Amniotic epithelial cell (primary cell): ENCODE measurements at regions not wholly inside any gene's neighbourhood (a gene's known extent, or its start where the extent isn't known, plus 50 kb on each side); places are given as distances from the start of the nearest gene placed in this dataset.
"Not testable (repeated sequence)": the region's sequence is repeated elsewhere in the genome, so short reads cannot be mapped to it uniquely, and the experiment has no call there.

ENCODE experiments used
- DNase-seq: peaks from one replicate; pipeline ENCODE4 v3.0.0-alpha.2; 2010; ENCODE audit warnings: low read depth

DNA sequence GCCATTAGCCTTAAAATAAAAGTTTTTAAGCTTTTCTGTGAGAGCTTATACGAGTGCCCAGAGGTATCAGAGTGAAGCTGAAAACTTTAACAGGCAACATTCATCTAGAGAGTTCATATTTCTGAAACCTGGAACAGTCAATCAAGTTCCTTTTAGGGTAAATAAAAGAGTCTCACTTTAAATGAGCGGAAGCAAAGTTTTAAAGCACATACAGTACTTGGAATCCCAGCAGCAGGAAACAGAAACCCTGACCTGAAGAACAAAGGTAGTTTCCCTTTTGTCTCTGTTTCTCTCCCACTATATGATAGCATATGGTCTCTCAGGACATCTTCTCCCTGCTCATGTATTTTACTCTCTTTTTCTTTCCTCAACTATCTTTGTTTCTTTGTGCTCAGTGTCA is 153.0 kb downstream of the ASB9 start:
- no peak for DNase-seq

GRCh38 chrX:15114743-15115566 is 154.9 kb downstream of the ASB9 start:
- DNase-seq: no peak

GRCh38 chrX:15107367-15107988 is 162.4 kb downstream of the ASB9 start:
- no peak for DNase-seq

DNA sequence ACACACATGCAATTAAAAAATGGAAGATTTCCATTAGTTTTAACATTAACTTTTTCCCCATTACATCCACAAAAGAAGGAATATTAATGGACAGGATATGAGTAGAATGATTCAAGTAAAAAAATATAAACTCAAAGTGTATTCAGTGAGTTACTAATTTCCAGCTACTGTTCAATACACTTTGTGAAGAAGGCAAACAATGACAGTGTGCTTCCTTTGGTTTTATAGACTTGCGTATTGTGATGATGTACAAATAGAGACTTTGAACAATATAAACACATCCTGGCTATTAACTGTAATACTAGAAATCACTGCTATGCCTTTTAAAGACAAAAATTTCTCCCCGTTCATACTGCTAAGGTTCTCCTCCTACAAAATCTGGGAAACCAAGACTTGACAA is 171.4 kb downstream of the ASB9 start:
- DNase-seq: no peak

DNA sequence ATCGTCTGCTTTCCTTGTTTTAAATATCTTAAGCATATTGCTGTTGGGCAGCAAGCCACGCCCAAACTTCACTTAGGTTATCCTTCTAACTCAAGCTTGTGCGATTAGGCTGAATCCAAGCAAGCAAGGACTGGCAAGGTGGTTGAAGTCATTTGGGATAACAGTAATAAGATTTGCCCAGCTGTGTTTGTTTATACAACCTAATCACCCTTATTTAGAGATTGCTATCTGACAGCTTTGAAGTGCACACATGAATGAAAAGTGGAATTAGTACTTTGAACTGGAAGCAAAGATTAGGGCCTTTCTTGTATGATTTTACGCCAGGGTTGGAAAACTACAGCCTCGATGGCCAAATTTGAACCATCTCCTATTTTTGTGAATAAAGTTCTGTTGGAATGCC is 182.1 kb downstream of the ASB9 start:
- DNase-seq: no peak

DNA sequence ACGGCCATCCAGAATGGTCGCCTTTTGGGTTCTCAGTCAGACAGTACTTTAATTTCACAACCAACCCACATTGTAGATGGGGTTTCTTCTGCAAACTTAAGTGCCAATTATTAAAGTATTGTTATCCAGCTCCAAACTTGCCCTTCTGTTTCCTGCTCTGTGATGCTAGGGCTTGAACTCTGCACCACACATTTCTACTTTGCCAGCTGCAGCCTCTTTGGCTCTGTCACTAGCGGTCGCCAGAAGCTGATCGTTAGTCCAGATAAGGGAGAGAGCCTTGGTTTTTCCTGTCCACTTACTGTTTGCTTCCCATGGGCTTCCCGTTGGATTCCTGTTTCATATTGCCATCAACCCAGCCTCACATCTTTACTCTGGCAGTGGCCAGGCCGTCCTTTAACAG is 196.6 kb downstream of the ASB9 start:
- no peak for DNase-seq

DNA sequence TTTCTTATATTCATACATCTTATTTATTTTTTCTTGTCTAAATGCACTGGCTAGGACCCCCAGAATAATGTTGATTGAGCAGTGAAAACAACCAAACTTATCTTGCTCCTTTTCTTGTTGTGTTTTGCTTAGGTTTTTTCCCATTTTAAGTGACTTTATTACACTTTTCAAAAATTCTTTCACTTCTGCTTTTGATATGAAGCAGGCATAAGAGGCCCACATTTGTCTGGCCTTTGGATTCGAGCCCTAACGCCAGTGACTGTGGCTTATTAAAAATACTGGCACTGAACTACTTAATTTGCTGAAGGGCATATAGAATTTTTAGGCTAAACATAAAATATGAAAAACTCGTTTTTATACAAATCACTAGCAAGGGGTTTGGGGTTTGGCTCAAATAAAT is 197.0 kb downstream of the ASB9 start:
- no peak for DNase-seq

DNA sequence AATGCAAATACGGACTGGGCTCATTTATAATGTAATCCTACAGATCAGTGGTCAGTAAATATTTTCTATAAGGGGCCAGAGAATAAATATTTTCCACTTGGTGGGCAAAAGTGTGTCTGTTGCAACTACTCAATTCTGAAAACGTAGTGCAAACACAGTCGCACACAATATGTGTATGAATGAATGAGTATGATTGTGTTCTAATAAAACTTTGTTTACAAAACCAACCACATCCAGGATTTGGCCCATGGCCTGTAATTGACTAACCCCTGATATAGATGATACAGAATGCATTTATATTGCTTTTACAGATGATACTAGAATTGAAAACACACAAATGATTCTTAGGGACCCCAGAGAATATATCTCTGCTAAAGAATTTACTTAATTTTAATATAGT is 197.6 kb downstream of the ASB9 start:
- no peak for DNase-seq

- DNase-seq: no peak
These were observed 186.3 kb downstream of the MOSPD2 start for GRCh38 chrX:15059474-15059873.

DNA sequence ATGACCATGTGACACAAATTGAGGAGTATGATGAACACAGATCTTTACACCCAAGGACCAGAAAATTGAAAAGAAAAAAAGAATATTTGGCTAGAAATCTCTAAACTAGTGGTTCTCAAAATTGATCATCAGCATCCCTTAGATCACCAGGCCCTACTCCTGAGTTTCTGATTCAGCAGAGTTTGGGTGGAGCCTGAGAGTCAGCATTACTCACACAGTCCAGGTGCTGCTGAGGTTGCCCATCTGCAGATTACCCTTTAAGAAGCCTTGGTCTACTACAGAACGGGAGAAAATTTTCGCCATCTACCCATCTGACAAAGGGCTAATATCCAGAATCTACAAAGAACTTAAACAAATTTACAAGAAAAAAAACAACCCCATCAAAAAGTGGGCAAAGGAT is 182.8 kb downstream of the MOSPD2 start:
- DNase-seq: no peak

DNA sequence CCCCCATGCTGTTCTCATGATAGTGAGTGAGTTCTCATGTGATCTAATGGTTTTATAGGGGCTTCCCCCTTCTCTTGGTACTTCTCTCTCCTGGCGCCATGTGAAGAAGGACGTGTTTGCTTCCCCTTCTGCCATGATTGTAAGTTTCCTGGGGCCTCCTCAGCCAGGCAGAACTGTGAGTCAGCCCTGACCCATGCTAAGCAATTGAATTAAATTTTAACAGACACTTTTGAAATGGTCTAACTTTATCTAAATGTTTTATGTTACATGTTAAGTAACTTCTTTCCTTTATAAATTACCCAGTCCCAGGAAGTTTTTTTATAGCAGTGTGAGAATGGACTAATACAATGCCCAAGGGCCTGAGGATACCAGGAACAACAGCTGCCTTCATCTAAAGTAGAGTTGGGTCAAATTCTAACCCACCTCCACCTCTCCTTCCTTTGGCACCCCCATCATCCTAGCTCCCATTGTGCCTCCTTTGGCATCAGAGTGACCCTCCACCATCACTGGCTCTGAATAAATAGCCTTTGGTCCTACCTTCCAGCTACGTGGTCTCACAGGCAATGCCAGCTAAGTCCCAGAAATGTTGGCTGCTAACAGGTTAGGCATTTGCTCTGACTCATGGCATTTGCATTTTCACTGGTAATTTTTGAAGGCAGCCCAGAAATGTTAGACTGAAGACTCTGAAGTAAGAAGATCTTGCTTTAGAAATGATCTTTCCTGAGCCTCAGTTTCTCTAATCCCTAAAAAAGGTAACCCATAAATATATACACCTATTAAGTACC is 182.1 kb downstream of the MOSPD2 start:
- DNase-seq: peak; percentile 2

DNA sequence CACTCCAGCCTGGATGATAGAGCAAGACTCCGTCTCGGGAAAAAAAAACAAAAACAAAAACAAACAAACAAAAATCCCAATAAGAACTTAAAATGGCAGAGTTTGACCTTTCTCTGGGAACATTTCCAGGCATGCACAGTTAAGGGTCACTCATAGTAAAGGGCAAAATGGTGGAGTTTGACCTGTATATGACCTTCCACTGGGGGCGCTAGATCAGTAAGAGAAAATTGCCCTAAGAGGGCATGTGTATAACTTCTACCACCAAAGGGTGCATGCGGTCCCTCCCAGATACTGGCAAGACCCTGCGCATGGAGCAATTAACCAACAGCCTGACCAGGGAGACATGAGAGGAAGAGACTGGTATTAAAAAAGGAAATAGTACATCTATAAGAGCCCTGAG is 177.2 kb downstream of the MOSPD2 start:
- no peak for DNase-seq

- no peak for DNase-seq
These were observed 170.3 kb downstream of the MOSPD2 start for GRCh38 chrX:15043538-15043937.

DNA sequence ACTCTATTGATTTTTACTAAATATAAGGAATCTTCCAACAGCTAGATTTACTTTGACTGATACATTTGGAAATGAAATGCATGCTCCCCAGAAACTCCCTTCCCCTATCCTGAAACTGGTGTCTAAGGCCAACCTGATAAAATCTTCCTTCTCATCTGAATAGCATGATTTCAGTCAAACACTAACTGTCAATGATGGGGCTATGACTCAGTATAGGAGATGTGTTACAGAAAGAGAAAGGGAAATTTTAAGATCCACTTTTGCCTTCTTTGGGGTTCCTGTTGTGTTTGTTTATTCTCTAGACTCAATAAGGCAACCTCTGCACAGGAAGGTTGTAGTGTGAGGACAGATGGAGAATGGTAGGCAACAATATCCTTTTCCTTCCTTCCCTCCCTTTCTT is 160.7 kb downstream of the MOSPD2 start:
- DNase-seq: no peak

DNA sequence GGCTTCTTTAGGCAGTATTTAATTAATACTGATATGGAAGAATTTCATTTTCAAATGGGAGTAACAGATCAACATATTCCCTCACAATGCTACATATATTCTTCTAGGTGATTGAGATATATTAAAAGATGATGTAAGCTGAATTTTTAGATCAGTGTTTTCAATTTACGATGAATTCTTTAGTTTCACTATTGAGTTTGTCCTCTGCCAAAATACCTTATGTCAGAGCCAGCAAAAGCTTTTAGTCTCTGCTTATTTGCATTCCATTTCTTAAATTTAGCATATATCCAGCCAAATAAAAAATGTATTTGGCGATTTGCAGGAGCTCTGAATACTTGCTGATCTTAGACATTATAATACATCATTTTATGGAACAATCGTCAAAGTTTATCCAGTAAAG is 144.3 kb downstream of the MOSPD2 start:
- no peak for DNase-seq

DNA sequence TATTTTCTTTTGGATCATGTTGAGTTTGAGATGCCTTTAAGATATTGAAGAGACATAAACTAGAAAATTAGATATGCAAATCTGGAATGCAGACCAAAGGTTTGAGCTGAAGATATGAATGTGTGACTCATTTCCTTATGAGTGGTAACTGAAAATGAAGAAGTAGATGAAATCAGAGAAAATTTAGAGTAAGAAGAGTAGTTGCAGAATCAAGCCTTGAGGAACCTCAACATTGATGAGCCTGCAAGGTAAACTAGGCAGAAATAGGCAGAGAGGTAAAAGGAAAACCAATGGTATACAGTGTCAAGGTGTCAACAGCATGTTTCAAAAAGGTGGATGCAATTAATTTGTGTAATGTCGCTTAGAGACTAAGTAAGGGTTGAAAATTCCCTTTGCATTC is 142.8 kb downstream of the MOSPD2 start:
- DNase-seq: no peak

DNA sequence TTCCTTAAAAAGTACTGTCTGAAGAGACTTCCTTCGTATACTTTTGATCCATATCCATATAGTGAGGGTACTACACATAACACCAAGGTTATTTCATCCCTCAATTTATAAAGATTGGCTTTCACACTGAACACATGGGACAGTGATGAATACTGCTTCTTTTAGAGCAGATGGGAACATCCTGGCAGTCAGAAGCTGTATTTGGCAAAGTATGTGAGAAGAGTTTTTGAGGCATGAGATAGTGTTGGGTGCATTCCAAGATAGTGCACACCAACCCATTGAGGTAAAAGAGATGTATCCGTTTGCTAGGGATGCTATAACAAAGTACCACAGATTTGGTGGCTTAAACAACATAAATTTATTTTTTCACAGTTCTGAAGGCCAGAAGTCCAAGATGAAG is 141.1 kb downstream of the MOSPD2 start:
- no peak for DNase-seq

DNA sequence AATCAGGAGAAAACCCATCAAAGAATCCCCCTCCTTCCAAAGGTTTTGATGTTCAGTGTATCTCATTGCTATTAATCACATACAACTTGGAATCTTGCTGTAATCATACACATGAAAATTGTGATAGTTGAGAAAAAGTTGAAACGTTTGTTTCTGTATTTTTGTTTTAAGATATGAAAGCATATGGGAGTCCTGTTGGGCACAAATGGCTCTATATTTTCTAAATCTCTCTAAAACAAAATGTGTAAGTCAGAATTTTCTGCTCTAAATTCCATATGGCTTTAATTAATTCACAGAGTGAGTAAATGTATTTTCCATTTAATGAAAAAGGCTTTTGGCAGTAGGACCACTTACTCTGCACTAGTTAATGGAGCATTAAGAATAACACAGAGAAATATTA is 140.2 kb downstream of the MOSPD2 start:
- no peak for DNase-seq

DNA sequence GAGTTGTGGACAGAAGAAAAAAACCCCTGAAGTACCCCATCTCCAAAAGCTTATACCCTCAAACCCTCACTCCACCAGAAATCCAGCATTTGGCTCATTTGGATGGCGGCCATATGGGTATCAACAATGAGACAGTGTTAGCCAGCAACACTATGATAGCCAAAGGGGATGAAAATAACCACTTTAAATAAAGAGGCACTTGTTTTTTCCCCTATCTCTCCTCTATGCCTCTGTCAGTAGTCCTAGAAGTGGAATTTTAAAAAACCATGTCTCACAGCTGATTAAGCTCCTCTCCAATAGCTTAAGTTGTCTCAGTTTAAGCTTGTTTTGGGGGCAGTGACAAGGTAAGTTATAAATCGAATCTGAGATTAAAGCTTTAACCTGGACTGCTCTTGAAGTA is 124.0 kb downstream of the MOSPD2 start:
- DNase-seq: no peak

DNA sequence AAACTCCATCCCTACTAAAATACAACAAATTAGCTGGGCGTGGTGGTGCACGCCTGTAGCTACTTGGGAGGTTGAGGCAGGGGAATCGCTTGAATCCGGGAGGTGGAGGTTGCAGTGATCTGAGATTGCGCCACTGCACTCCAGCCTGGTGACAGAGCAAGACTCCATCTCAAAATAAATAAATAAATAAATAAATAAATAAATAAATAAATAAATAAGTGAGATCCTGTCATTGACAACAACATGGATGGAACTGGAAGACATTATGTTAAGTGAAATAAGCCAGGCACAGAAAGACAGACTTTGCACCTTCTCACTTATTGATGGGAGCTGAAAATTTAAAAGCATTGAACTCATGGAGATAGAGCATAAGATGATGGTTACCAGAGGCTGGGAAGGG is 111.2 kb downstream of the MOSPD2 start:
- DNase-seq: not testable (repeated sequence)
